K562 (cell line): ENCODE measurements at regions not wholly inside any gene's neighbourhood (a gene's known extent, or its start where the extent isn't known, plus 50 kb on each side); places are given as distances from the start of the nearest gene placed in this dataset.

ENCODE experiments used
- ATAC-seq: fragments of 200-7000 bp; cut with Tn5 transposase; 3 replicates; pipeline ENCODE4 v1.9.1; 2020; ENCODE audit warnings: moderate library complexity
- BruUV-seq: library from RNA; stranded (reverse); fragments of 400-500 nt; replicated peaks from 2 replicates; lab custom pipeline; 2021; lab: Mats Ljungman, UMichigan
- CTCF ChIA-PET: fragments of 300-600 bp; formaldehyde crosslinking; extraction: SDS; loops from one replicate; lab custom pipeline; 2021; ENCODE audit warnings: low intra/inter-chr PET ratio; lab: Yijun Ruan, JAX
- POLR2A ChIA-PET: fragments of 300-600, 350-650 bp; sonication (Branson Sonifier 250); formaldehyde crosslinking; extraction: SDS; loops from one replicate; lab custom pipeline; 2021; ENCODE audit warnings: antibody characterized with exemption, inconsistent platforms; lab: Yijun Ruan, JAX
- DNase-seq, 4 experiments: peaks; one replicate each; pipeline versions ENCODE4 v3.0.0 to v3.0.0-alpha.2; 2011 to 2018; ENCODE audit warnings: low spot score in 3 of 4, mixed read lengths in 3 of 4; ENCODE audit errors: extremely low read depth in 1 of 4
- FAIRE-seq: peaks from 2 replicates; lab custom pipeline; 2011; peaks lifted over from hg19 to GRCh38; lab: Jason Lieb, UNC
- H2AFZ ChIP-seq: 2 replicates; pipeline ENCODE4 v1.6.0; 2011; ENCODE audit warnings: low read depth, low read length, control low read depth, inconsistent platforms
- H3K27ac ChIP-seq: fragments of 200-600 bp; 3 replicates; pipeline ENCODE4 v1.8.0; 2011; ENCODE audit warnings: low read depth, mild to moderate bottlenecking, control low read depth, inconsistent platforms, low read length, moderate library complexity, mixed read lengths; ENCODE audit errors: extremely low read depth
- H3K27me3 ChIP-seq, 2 experiments: fragments of 300-600 bp in 1 of 2; 2 replicates in 1 of 2; 3 replicates in 1 of 2; pipeline versions ENCODE4 v1.6.0 to v1.8.0; 2011; ENCODE audit warnings: inconsistent platforms in 2 of 2, low read length in 2 of 2, mild to moderate bottlenecking in 1 of 2, mixed read lengths in 1 of 2, moderate library complexity in 1 of 2; ENCODE audit not compliant: control insufficient read depth in 2 of 2, insufficient read depth in 2 of 2
- H3K36me3 ChIP-seq: fragments of 300-600 bp; 3 replicates; pipeline ENCODE4 v1.8.0; 2011; ENCODE audit warnings: mild to moderate bottlenecking, low read length, inconsistent platforms; ENCODE audit not compliant: control insufficient read depth, insufficient read depth
- H3K4me1 ChIP-seq, 2 experiments: fragments of 200-600 bp in 1 of 2; replicated peaks in 1 of 2; 2 replicates in 1 of 2; 3 replicates in 1 of 2; pipeline versions ENCODE4 v1.5.1 to v1.8.0; 2011; ENCODE audit warnings: inconsistent platforms in 2 of 2, low read length in 2 of 2, mild to moderate bottlenecking in 1 of 2, mixed read lengths in 1 of 2, moderate library complexity in 1 of 2; ENCODE audit not compliant: control insufficient read depth in 2 of 2, insufficient read depth in 2 of 2
- H3K4me2 ChIP-seq: 2 replicates; pipeline ENCODE4 v1.6.1; 2011; ENCODE audit warnings: low read length, control low read depth, inconsistent platforms, mixed read lengths; ENCODE audit not compliant: insufficient read depth
- H3K4me3 ChIP-seq: fragments of 200-600 bp; sonication (generic), shearing (Covaris generic); 2 replicates; pipeline ENCODE4 v1.5.1; 2016; ENCODE audit warnings: control low read depth, inconsistent platforms
- H3K79me2 ChIP-seq: fragments of 200-600 bp; 3 replicates; pipeline ENCODE4 v1.8.0; 2011; ENCODE audit warnings: low read length, inconsistent platforms; ENCODE audit not compliant: control insufficient read depth, insufficient read depth
- H3K9ac ChIP-seq, 2 experiments: 2 replicates each; pipeline versions ENCODE4 v1.6.0 to v1.6.1; 2011; ENCODE audit warnings: low read depth in 2 of 2, low read length in 2 of 2, control low read depth in 1 of 2, inconsistent platforms in 1 of 2, mild to moderate bottlenecking in 1 of 2, mixed read lengths in 1 of 2; ENCODE audit not compliant: insufficient read depth in 1 of 2
- H3K9me1 ChIP-seq: one replicate; pipeline ENCODE4 v1.6.0; 2011; ENCODE audit warnings: inconsistent platforms, mild to moderate bottlenecking, low read length, moderate library complexity; ENCODE audit not compliant: control insufficient read depth, insufficient read depth
- H3K9me3 ChIP-seq: replicated peaks from 2 replicates; pipeline ENCODE4 v1.5.1; 2011; ENCODE audit warnings: low read depth, low read length, inconsistent platforms; ENCODE audit not compliant: control insufficient read depth, insufficient read depth
- H4K20me1 ChIP-seq: replicated peaks from 2 replicates; pipeline ENCODE4 v1.6.1; 2011; ENCODE audit warnings: low read length, inconsistent platforms, mixed read lengths; ENCODE audit not compliant: control insufficient read depth, insufficient read depth
- CREB1 ChIP-seq, 2 experiments: sonication (generic) in 1 of 2; formaldehyde crosslinking in 1 of 2; IDR thresholded peaks; 2 replicates each; pipeline versions ENCODE4 v1.6.1 to v1.8.0; 2012 to 2022; ENCODE audit warnings: inconsistent platforms in 1 of 2, mild to moderate bottlenecking in 1 of 2, missing genetic modification reagents in 1 of 2, moderate library complexity in 1 of 2
- DACH1 ChIP-seq: fragments of 450-650 bp; IDR thresholded peaks from 2 replicates; pipeline ENCODE4 v1.6.1; 2018; ENCODE audit not compliant: partially characterized antibody
- HDAC2 ChIP-seq: fragments of 450-650 bp; IDR thresholded peaks from 2 replicates; pipeline ENCODE4 v1.6.1; 2016; ENCODE audit warnings: mild to moderate bottlenecking
- PHF20 ChIP-seq: fragments of 450-650 bp; IDR thresholded peaks from 2 replicates; pipeline ENCODE4 v1.6.1; 2018; ENCODE audit not compliant: partially characterized antibody
- POLR2B ChIP-seq: fragments of 450-650 bp; IDR thresholded peaks from 2 replicates; pipeline ENCODE4 v1.6.1; 2018; ENCODE audit warnings: low read depth; ENCODE audit not compliant: partially characterized antibody
- ZBTB11 ChIP-seq, 3 experiments: fragments of 200-800 bp in 1 of 3; fragments of 250-450 bp in 1 of 3; fragments of 450-650 bp in 1 of 3; sonication (Bioruptor Pico) in 1 of 3; sonication (Bioruptor generic) in 1 of 3; formaldehyde crosslinking in 1 of 3; IDR thresholded peaks; 2 replicates each; pipeline versions ENCODE4 v1.6.1 to v1.8.0; 2016 to 2022; ENCODE audit warnings: mild to moderate bottlenecking in 2 of 3, missing genetic modification characterization in 2 of 3, missing compliant biosample characterization in 1 of 3, moderate library complexity in 1 of 3
- ZC3H8 ChIP-seq: fragments of 450-650 bp; IDR thresholded peaks from 2 replicates; pipeline ENCODE4 v1.6.1; 2017
- ZNF384 ChIP-seq: IDR thresholded peaks from 2 replicates; pipeline ENCODE4 v1.6.1; 2012; ENCODE audit warnings: low read depth, low read length, improper control_type of control experiment
- ZNF639 ChIP-seq, 2 experiments: fragments of 200-800 bp in 1 of 2; sonication (Bioruptor generic) in 1 of 2; sonication (generic) in 1 of 2; formaldehyde crosslinking in 1 of 2; IDR thresholded peaks in 1 of 2; conservative IDR thresholded peaks in 1 of 2; 2 replicates each; pipeline versions ENCODE4 v1.5.0 to v1.6.1; 2016 to 2020; ENCODE audit warnings: missing compliant biosample characterization in 1 of 2, missing genetic modification characterization in 1 of 2, missing genetic modification reagents in 1 of 2
- ZNF707 ChIP-seq: fragments of 250-450 bp; sonication (Bioruptor Pico); conservative IDR thresholded peaks from 2 replicates; pipeline ENCODE4 v1.8.0; 2022; ENCODE audit warnings: inconsistent platforms, mild to moderate bottlenecking, moderate library complexity
- WGBS: fragments of 100-300 bp; shearing (Covaris generic); methylation state at CpG from one replicate; pipeline ENCODE4 v1.1.6; 2016; ENCODE audit warnings: low coverage, mixed read lengths; ENCODE audit not compliant: insufficient coverage; ENCODE audit errors: missing lambda C conversion rate; 5-methylcytosine and 5-hydroxymethylcytosine counted together
- in situ Hi-C: fragments of 300-500 bp; cut with MboI; formaldehyde crosslinking; loops from 4 replicates; pipeline ENCODE4 v1.15.0; 2018; ENCODE audit warnings: inconsistent platforms, mixed read lengths
- intact Hi-C: fragments of 100-400 bp; cut with micrococcal nuclease; formaldehyde crosslinking; loops from 2 replicates; pipeline ENCODE4 v1.14.2; 2022
- TF ChIP-seq, protein P1 (sequence below), 2 experiments: fragments of 450-650 bp in 1 of 2; IDR thresholded peaks; 2 replicates each; pipeline ENCODE4 v1.6.1; 2011 to 2017; ENCODE audit warnings: low read depth in 2 of 2, antibody characterized with exemption in 1 of 2, borderline replicate concordance in 1 of 2, low read length in 1 of 2, mild to moderate bottlenecking in 1 of 2, mixed read lengths in 1 of 2; ENCODE audit not compliant: control insufficient read depth in 1 of 2

GRCh38 chr7:153382641-153383101 is 623.1 kb downstream of the ACTR3B start:
- CTCF ChIA-PET = interaction anchor here (2.5 kb wide), 1 partner anchor 453 kb away, joined by 10 read pairs; no protein-coding TSS in a partner anchor
- no peak for FAIRE-seq
- TF ChIP-seq ZNF707 (no peak), DACH1 (no peak), ZBTB11 (CRISPR knock-in tag; IDR thresholded peaks at IDR 0.05) (no peak), ZC3H8 (no peak), HDAC2 (no peak), ZNF384 (no peak), PHF20 (no peak), CREB1 (IDR thresholded peaks at IDR 0.05) (no peak), CREB1 (CRISPR knock-in tag; IDR thresholded peaks at IDR 0.05) (no peak), POLR2B (no peak), ZNF639 (CRISPR knock-in tag; conservative IDR thresholded peaks at IDR 0.05 in 1 of 2, IDR thresholded peaks at IDR 0.05 in 1 of 2) (no peak)
- TF ChIP-seq, protein P1, sequence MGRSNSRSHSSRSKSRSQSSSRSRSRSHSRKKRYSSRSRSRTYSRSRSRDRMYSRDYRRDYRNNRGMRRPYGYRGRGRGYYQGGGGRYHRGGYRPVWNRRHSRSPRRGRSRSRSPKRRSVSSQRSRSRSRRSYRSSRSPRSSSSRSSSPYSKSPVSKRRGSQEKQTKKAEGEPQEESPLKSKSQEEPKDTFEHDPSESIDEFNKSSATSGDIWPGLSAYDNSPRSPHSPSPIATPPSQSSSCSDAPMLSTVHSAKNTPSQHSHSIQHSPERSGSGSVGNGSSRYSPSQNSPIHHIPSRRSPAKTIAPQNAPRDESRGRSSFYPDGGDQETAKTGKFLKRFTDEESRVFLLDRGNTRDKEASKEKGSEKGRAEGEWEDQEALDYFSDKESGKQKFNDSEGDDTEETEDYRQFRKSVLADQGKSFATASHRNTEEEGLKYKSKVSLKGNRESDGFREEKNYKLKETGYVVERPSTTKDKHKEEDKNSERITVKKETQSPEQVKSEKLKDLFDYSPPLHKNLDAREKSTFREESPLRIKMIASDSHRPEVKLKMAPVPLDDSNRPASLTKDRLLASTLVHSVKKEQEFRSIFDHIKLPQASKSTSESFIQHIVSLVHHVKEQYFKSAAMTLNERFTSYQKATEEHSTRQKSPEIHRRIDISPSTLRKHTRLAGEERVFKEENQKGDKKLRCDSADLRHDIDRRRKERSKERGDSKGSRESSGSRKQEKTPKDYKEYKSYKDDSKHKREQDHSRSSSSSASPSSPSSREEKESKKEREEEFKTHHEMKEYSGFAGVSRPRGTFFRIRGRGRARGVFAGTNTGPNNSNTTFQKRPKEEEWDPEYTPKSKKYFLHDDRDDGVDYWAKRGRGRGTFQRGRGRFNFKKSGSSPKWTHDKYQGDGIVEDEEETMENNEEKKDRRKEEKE (IDR thresholded peaks at IDR 0.05; ENCODE audit: borderline replicate concordance in 1 of 2, control insufficient read depth in 1 of 2, low read depth in 2 of 2, low read length in 1 of 2) = no peak

More at GRCh38 chr7:153382641-153383101, 623.1 kb downstream of the ACTR3B start:
- DNase-seq = no peak
- no peak overlapping the region for H2AFZ ChIP-seq
- peaks cover 11% of the 10 kb centered on the region; the same call in 1 of the 3 replicates for H3K36me3 ChIP-seq
- no peak overlapping the region for H3K9ac ChIP-seq
- H3K4me1 ChIP-seq = peaks cover 0 to 10% of the 10 kb centered on the region in 2 experiments; a peak in 3 of 5 replicates
- POLR2A ChIA-PET = interaction anchor here (1.4 kb wide), 1 partner anchor 8 kb away, joined by 4 read pairs; no protein-coding TSS in a partner anchor
- H3K79me2 ChIP-seq = no peaks in the 10 kb centered on the region
- H3K4me2 ChIP-seq = no peak overlapping the region
- 76% methylated on average over 8 of the region's 8 CpGs for WGBS
- in situ Hi-C loops = no loop called here
- no peak for ATAC-seq
- no peaks in the 10 kb centered on the region for H3K9me1 ChIP-seq
- no TSS peak for BruUV-seq
- H3K4me3 ChIP-seq = no peak overlapping the region
- 0 out of 2 replicates have a peak, but pooled peaks cover 3% of the 10 kb centered on the region for H4K20me1 ChIP-seq
- no peak overlapping the region for H3K27ac ChIP-seq
- H3K27me3 ChIP-seq = no peaks in the 10 kb centered on the region
- intact Hi-C loops = loop anchor here (5.0 to 10.0 kb wide), 3 partner anchors 300 to 662 kb away; no protein-coding TSS in a partner anchor
- H3K9me3 ChIP-seq = no peaks in the 10 kb centered on the region
